Prostate gland (tissue), 2 donors: ENCODE measurements at regions not wholly inside any gene's neighbourhood (a gene's known extent, or its start where the extent isn't known, plus 50 kb on each side); places are given as distances from the start of the nearest gene placed in this dataset.

ENCODE experiments used
- DNase-seq: peaks from one replicate; pipeline ENCODE4 v3.0.0-alpha.2; 2019; ENCODE audit warnings: low spot score
- H3K27ac ChIP-seq, 2 donors: fragments of 200-600 bp; sonication (generic); 2 replicates each; pipeline ENCODE4 v1.5.1; 2017 to 2019
- H3K27me3 ChIP-seq: fragments of 200-600 bp; sonication (generic); replicated peaks from 2 replicates; pipeline ENCODE4 v1.5.1; 2019; ENCODE audit not compliant: insufficient read depth
- H3K36me3 ChIP-seq, 2 donors: fragments of 200-600 bp; sonication (generic); 1 replicate in 1 of 2; 2 replicates in 1 of 2; pipeline versions ENCODE4 v1.5.1 to v1.8.1; 2017 to 2019
- H3K4me1 ChIP-seq: fragments of 200-600 bp; sonication (generic); replicated peaks from 2 replicates; pipeline ENCODE4 v1.5.1; 2019
- H3K4me3 ChIP-seq, 2 donors: fragments of 200-600 bp; sonication (generic); 2 replicates each; pipeline ENCODE4 v1.5.1; 2017 to 2019
- H3K9me3 ChIP-seq: fragments of 200-600 bp; sonication (generic); 2 replicates; pipeline ENCODE4 v1.5.1; 2017
- CTCF ChIP-seq, 4 experiments: fragments of 200-600 bp in 2 of 4; fragments of 450-650 bp in 2 of 4; sonication (generic) in 2 of 4; IDR thresholded peaks; 1 replicate in 3 of 4; 2 replicates in 1 of 4; pipeline ENCODE4 v1.5.1; 2016 to 2019; ENCODE audit warnings: antibody characterized with exemption in 4 of 4, mild to moderate bottlenecking in 2 of 4, moderate library complexity in 2 of 4
- POLR2A ChIP-seq: fragments of 450-650 bp; IDR thresholded peaks from one replicate; pipeline ENCODE4 v1.6.1; 2016; ENCODE audit warnings: antibody characterized with exemption, mild to moderate bottlenecking
- POLR2AphosphoS5 ChIP-seq: sonication (generic); formaldehyde crosslinking; IDR thresholded peaks from one replicate; pipeline ENCODE4 v1.6.1; 2017; ENCODE audit warnings: antibody characterized with exemption
- WGBS: methylation state at CpG from one replicate; pipeline ENCODE4 v1.1.5; 2018; 5-methylcytosine and 5-hydroxymethylcytosine counted together
- intact Hi-C: fragments of 100-400 bp; cut with DNase I; formaldehyde crosslinking; loops from one replicate; pipeline ENCODE4 v1.14.2; 2022

GRCh38 chr9:13814647-13815400 is 499.1 kb downstream of the NFIB start:
- Histone ChIP-seq H3K36me3 (no peaks in the 10 kb centered on the region), H3K9me3 (no peaks in the 10 kb centered on the region), H3K4me1 (no peaks in the 10 kb centered on the region), H3K27ac (no peak overlapping the region), H3K27me3 (no peaks in the 10 kb centered on the region), H3K4me3 (no peak overlapping the region)
- TF ChIP-seq POLR2A (no peak), POLR2AphosphoS5 (no peak), CTCF (IDR thresholded peaks at IDR 0.05) (no peak)
- no peak for DNase-seq
- 95% methylated on average over 1 of the region's 1 CpG for WGBS
- intact Hi-C loops = no loop called here

GRCh38 chr9:13811876-13812275 is 502.1 kb downstream of the NFIB start:
- no peak for DNase-seq
- Histone ChIP-seq H3K27ac (no peak overlapping the region), H3K9me3 (no peaks in the 10 kb centered on the region), H3K4me3 (no peak overlapping the region), H3K4me1 (no peaks in the 10 kb centered on the region), H3K27me3 (no peaks in the 10 kb centered on the region), H3K36me3 (no peaks in the 10 kb centered on the region)
- intact Hi-C loops = no loop called here
- TF ChIP-seq POLR2A (no peak), CTCF (IDR thresholded peaks at IDR 0.05) (no peak), POLR2AphosphoS5 (no peak)

- intact Hi-C loops = no loop called here
- TF ChIP-seq POLR2A (no peak), POLR2AphosphoS5 (no peak), CTCF (IDR thresholded peaks at IDR 0.05) (no peak)
- no peaks in the 10 kb centered on the region for H3K9me3 ChIP-seq
- WGBS = 86% methylated on average over 6 of the region's 6 CpGs
- no peaks in the 10 kb centered on the region for H3K27me3 ChIP-seq
- no peak overlapping the region for H3K4me3 ChIP-seq
- no peak for DNase-seq
- H3K27ac ChIP-seq = no peak overlapping the region
- H3K4me1 ChIP-seq = no peaks in the 10 kb centered on the region
- H3K36me3 ChIP-seq = no peaks in the 10 kb centered on the region
Measured at GRCh38 chr9:13810510-13810909, 503.4 kb downstream of the NFIB start.

- H3K36me3 ChIP-seq = no peaks in the 10 kb centered on the region
Measured at GRCh38 chr9:13809401-13809800, 504.5 kb downstream of the NFIB start.

More at GRCh38 chr9:13809401-13809800, 504.5 kb downstream of the NFIB start:
- intact Hi-C loops = no loop called here
- H3K9me3 ChIP-seq = no peaks in the 10 kb centered on the region
- H3K4me3 ChIP-seq = no peak overlapping the region
- WGBS = 96% methylated on average over 1 of the region's 1 CpG
- no peak for TF ChIP-seq POLR2A
- TF ChIP-seq CTCF (IDR thresholded peaks at IDR 0.05) = no peak
- no peak for TF ChIP-seq POLR2AphosphoS5
- no peak for DNase-seq
- H3K27me3 ChIP-seq = no peaks in the 10 kb centered on the region
- H3K4me1 ChIP-seq = no peaks in the 10 kb centered on the region
- no peak overlapping the region for H3K27ac ChIP-seq
